Suprapubic skin (tissue), 4 donors: ENCODE measurements at regions not wholly inside any gene's neighbourhood (a gene's known extent, or its start where the extent isn't known, plus 50 kb on each side); places are given as distances from the start of the nearest gene placed in this dataset.

ENCODE experiments used
- EP300 ChIP-seq: sonication (generic); formaldehyde crosslinking; IDR thresholded peaks from one replicate; pipeline ENCODE4 v1.6.1; 2017; ENCODE audit warnings: antibody characterized with exemption
- POLR2A ChIP-seq, 2 donors: fragments of 450-650 bp; IDR thresholded peaks; one replicate each; pipeline ENCODE4 v1.6.1; 2017; ENCODE audit warnings: antibody characterized with exemption in 2 of 2, mild to moderate bottlenecking in 2 of 2, moderate library complexity in 2 of 2
- POLR2AphosphoS5 ChIP-seq, 3 donors: sonication (generic); formaldehyde crosslinking; IDR thresholded peaks; one replicate each; pipeline ENCODE4 v1.6.1; 2017; ENCODE audit warnings: antibody characterized with exemption in 3 of 3
- TF ChIP-seq, protein P1 (sequence below), 2 donors: fragments of 200-600 bp in 1 of 2; fragments of 450-650 bp in 1 of 2; sonication (generic) in 1 of 2; IDR thresholded peaks; one replicate each; pipeline ENCODE4 v1.5.1; 2016 to 2019; ENCODE audit warnings: antibody characterized with exemption in 2 of 2, mild to moderate bottlenecking in 1 of 2, moderate library complexity in 1 of 2

DNA sequence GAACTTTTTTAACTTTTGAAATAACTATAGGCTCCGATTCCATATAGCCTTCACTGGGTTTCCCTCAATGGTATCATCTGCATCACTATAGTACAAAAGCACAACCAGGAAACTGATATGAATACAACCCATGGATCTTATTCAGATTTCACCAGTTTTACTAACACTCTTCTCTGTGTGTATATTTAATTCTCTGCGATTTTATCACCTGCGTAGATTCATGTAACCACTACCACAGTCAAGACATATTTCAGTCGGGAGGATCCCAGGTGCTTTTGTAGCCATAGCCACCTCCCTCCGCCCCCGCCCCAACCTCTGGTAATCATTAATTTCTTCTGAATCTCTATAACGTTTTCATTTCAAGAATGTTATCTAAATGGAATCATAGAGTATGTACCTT is 82.8 kb upstream of the C7orf33 start:
- TF ChIP-seq, protein P1, sequence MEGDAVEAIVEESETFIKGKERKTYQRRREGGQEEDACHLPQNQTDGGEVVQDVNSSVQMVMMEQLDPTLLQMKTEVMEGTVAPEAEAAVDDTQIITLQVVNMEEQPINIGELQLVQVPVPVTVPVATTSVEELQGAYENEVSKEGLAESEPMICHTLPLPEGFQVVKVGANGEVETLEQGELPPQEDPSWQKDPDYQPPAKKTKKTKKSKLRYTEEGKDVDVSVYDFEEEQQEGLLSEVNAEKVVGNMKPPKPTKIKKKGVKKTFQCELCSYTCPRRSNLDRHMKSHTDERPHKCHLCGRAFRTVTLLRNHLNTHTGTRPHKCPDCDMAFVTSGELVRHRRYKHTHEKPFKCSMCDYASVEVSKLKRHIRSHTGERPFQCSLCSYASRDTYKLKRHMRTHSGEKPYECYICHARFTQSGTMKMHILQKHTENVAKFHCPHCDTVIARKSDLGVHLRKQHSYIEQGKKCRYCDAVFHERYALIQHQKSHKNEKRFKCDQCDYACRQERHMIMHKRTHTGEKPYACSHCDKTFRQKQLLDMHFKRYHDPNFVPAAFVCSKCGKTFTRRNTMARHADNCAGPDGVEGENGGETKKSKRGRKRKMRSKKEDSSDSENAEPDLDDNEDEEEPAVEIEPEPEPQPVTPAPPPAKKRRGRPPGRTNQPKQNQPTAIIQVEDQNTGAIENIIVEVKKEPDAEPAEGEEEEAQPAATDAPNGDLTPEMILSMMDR (IDR thresholded peaks at IDR 0.05): no peak
- TF ChIP-seq POLR2AphosphoS5 (IDR thresholded peaks at IDR 0.05) (no peak), POLR2A (IDR thresholded peaks at IDR 0.05) (no peak), EP300 (no peak)
